22Rv1 (cell line): ENCODE measurements at regions not wholly inside any gene's neighbourhood (a gene's known extent, or its start where the extent isn't known, plus 50 kb on each side); places are given as distances from the start of the nearest gene placed in this dataset.

ENCODE experiments used
- H3K27ac ChIP-seq: fragments of 450-650 bp; 2 replicates; pipeline ENCODE4 v1.5.1; 2017
- ZFX ChIP-seq: fragments of 450-650 bp; IDR thresholded peaks from 2 replicates; pipeline ENCODE4 v1.6.1; 2017; ENCODE audit warnings: antibody characterized with exemption, borderline replicate concordance
- TF ChIP-seq, protein P1 (sequence below): fragments of 450-650 bp; IDR thresholded peaks from 2 replicates; pipeline ENCODE4 v1.5.1; 2017; ENCODE audit warnings: mild to moderate bottlenecking

DNA sequence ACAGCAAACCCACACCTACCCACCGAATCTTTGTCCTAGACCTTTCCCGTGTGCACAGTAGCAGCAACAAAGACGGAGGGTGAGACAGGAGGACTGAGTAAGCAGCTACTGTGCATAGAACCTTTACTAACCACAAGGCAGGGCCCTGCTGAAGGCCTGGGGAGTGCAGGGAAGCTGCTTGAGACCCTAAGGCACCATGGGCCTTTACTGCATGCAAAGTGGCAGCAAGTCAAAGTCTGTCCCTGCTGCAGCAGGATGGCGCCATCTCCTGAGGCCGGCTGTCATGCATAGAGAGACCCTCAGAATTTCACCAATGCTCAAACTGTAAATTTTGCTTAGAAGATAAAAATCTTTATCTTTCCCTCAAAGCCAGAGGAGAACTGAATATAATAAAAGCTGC is 610.5 kb downstream of the ACTR3B start:
- no peak overlapping the region for H3K27ac ChIP-seq
- TF ChIP-seq, protein P1, sequence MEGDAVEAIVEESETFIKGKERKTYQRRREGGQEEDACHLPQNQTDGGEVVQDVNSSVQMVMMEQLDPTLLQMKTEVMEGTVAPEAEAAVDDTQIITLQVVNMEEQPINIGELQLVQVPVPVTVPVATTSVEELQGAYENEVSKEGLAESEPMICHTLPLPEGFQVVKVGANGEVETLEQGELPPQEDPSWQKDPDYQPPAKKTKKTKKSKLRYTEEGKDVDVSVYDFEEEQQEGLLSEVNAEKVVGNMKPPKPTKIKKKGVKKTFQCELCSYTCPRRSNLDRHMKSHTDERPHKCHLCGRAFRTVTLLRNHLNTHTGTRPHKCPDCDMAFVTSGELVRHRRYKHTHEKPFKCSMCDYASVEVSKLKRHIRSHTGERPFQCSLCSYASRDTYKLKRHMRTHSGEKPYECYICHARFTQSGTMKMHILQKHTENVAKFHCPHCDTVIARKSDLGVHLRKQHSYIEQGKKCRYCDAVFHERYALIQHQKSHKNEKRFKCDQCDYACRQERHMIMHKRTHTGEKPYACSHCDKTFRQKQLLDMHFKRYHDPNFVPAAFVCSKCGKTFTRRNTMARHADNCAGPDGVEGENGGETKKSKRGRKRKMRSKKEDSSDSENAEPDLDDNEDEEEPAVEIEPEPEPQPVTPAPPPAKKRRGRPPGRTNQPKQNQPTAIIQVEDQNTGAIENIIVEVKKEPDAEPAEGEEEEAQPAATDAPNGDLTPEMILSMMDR: no peak
- no peak for TF ChIP-seq ZFX

GRCh38 chr7:153380636-153381035 is 621.1 kb downstream of the ACTR3B start:
- H3K27ac ChIP-seq: no peak overlapping the region
- no peak for TF ChIP-seq ZFX
- TF ChIP-seq, protein P1: no peak

GRCh38 chr7:153381275-153382040 is 621.9 kb downstream of the ACTR3B start:
- TF ChIP-seq ZFX: no peak
- TF ChIP-seq, protein P1: peak; percentile 98
- no peak overlapping the region for H3K27ac ChIP-seq

GRCh38 chr7:153382641-153383101 is 623.1 kb downstream of the ACTR3B start:
- no peak for TF ChIP-seq ZFX
- TF ChIP-seq, protein P1: no peak
- H3K27ac ChIP-seq: no peak overlapping the region

- no peak overlapping the region for H3K27ac ChIP-seq
Observed at GRCh38 chr7:153383781-153384180, 624.2 kb downstream of the ACTR3B start.

DNA sequence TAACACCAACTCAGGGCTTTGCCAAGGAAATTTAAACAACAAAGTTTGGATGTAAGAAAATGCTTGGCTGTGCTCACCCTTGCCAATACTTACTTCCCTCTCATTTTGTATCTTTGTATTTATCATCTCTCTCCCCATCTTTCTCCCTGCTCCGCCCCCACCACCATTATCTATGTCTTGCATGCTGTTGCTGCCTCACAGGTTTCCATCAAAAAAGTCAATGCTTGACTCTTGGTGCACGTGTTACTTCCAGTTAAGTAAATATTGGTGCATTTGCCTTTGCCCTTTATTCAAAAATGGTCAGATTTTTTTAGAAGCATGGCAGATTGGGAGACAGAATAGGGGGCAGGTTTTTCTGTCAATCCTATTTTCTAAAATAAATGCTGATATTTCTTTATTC is 626.0 kb downstream of the ACTR3B start:
- H3K27ac ChIP-seq: no peak overlapping the region
- no peak for TF ChIP-seq ZFX
- TF ChIP-seq, protein P1: no peak

More at GRCh38 chr7:153383781-153384180, 624.2 kb downstream of the ACTR3B start:
- TF ChIP-seq, protein P1: no peak
- TF ChIP-seq ZFX: no peak

- no peak for TF ChIP-seq ZFX
- TF ChIP-seq, protein P1: no peak
Observed at GRCh38 chr7:153386556-153386955, 627.0 kb downstream of the ACTR3B start.

More at GRCh38 chr7:153386556-153386955, 627.0 kb downstream of the ACTR3B start:
- H3K27ac ChIP-seq: no peak overlapping the region
